HepG2 (cell line): ENCODE measurements at regions not wholly inside any gene's neighbourhood (a gene's known extent, or its start where the extent isn't known, plus 50 kb on each side); places are given as distances from the start of the nearest gene placed in this dataset.

Source experiments
- ATAC-seq: fragments of 200-7000 bp; cut with Tn5 transposase; 3 replicates; pipeline ENCODE4 v1.9.1; 2020; ENCODE audit warnings: mild to moderate bottlenecking, moderate library complexity
- BruUV-seq: library from RNA; stranded (reverse); fragments of 400-500 nt; replicated peaks from 2 replicates; lab custom pipeline; 2021; lab: Mats Ljungman, UMichigan
- CTCF ChIA-PET: fragments of 300-600 bp; formaldehyde crosslinking; extraction: SDS; loops from one replicate; lab custom pipeline; 2021; ENCODE audit warnings: low total read pairs, inconsistent platforms, low intra/inter-chr PET ratio; lab: Yijun Ruan, JAX
- POLR2A ChIA-PET: fragments of 350-600 bp; sonication (Branson Sonifier 250); formaldehyde crosslinking; loops from one replicate; lab custom pipeline; 2020; ENCODE audit warnings: antibody characterized with exemption, inconsistent platforms; lab: Yijun Ruan, JAX
- DNase-seq: peaks from one replicate; pipeline ENCODE4 v3.0.0-alpha.2; 2015; ENCODE audit warnings: low spot score
- FAIRE-seq: peaks from 3 replicates; lab custom pipeline; 2011; peaks lifted over from hg19 to GRCh38; lab: Jason Lieb, UNC
- H2AFZ ChIP-seq: one replicate; pipeline ENCODE4 v1.6.1; 2011; ENCODE audit warnings: low read length, inconsistent platforms
- H3K27ac ChIP-seq: fragments of 300-600 bp; 3 replicates; pipeline ENCODE4 v1.8.0; 2011; ENCODE audit warnings: mixed run types, mild to moderate bottlenecking, mixed read lengths, low read length, inconsistent platforms; ENCODE audit not compliant: insufficient read depth; ENCODE audit errors: extremely low read length
- H3K27me3 ChIP-seq, 2 experiments: fragments of 200-600 bp in 1 of 2; 2 replicates in 1 of 2; 3 replicates in 1 of 2; pipeline versions ENCODE4 v1.6.0 to v1.8.0; 2011; ENCODE audit warnings: low read length in 2 of 2, mild to moderate bottlenecking in 2 of 2, moderate library complexity in 2 of 2, inconsistent platforms in 1 of 2; ENCODE audit not compliant: insufficient read depth in 2 of 2, control insufficient read depth in 1 of 2
- H3K36me3 ChIP-seq, 2 experiments: fragments of 200-600 bp in 1 of 2; replicated peaks in 1 of 2; 2 replicates in 1 of 2; 3 replicates in 1 of 2; pipeline versions ENCODE4 v1.5.1 to v1.8.0; 2011; ENCODE audit warnings: low read length in 2 of 2, inconsistent platforms in 1 of 2; ENCODE audit not compliant: insufficient read depth in 2 of 2, control insufficient read depth in 1 of 2
- H3K4me1 ChIP-seq: 2 replicates; pipeline ENCODE4 v1.5.1; 2012; ENCODE audit warnings: low read length, inconsistent platforms; ENCODE audit not compliant: insufficient read depth
- H3K4me2 ChIP-seq: 2 replicates; pipeline ENCODE4 v1.6.0; 2011; ENCODE audit warnings: low read depth, low read length, inconsistent platforms
- H3K4me3 ChIP-seq, 3 experiments: fragments of 200-600 bp in 1 of 3; sonication (generic), shearing (Covaris generic) in 1 of 3; replicated peaks in 1 of 3; 2 replicates each; pipeline ENCODE4 v1.5.1; 2011 to 2016; ENCODE audit warnings: low read length in 3 of 3, inconsistent platforms in 2 of 3, low read depth in 2 of 3, mild to moderate bottlenecking in 2 of 3, control low read depth in 1 of 3, mixed read lengths in 1 of 3; ENCODE audit not compliant: insufficient read depth in 1 of 3
- H3K79me2 ChIP-seq: one replicate; pipeline ENCODE4 v1.6.1; 2011; ENCODE audit warnings: low read length, inconsistent platforms; ENCODE audit not compliant: insufficient read depth
- H3K9ac ChIP-seq: 2 replicates; pipeline ENCODE4 v1.6.0; 2011; ENCODE audit warnings: mild to moderate bottlenecking, low read depth, low read length, inconsistent platforms; ENCODE audit not compliant: insufficient read depth
- H3K9me3 ChIP-seq: 2 replicates; pipeline ENCODE4 v1.5.1; 2012; ENCODE audit warnings: mild to moderate bottlenecking, low read length
- H4K20me1 ChIP-seq: 2 replicates; pipeline ENCODE4 v1.6.0; 2011; ENCODE audit warnings: inconsistent platforms, mild to moderate bottlenecking, low read length, moderate library complexity; ENCODE audit not compliant: insufficient read depth
- CREM ChIP-seq, 2 experiments: sonication (generic) in 1 of 2; formaldehyde crosslinking in 1 of 2; IDR thresholded peaks; 2 replicates each; pipeline versions ENCODE4 v1.4.0 to v1.6.1; 2016 to 2020; ENCODE audit warnings: antibody characterized with exemption in 1 of 2, mild to moderate bottlenecking in 1 of 2, missing genetic modification reagents in 1 of 2
- GZF1 ChIP-seq: sonication (generic); formaldehyde crosslinking; IDR thresholded peaks from 2 replicates; pipeline ENCODE4 v1.5.1; 2020; ENCODE audit warnings: mild to moderate bottlenecking, missing genetic modification reagents
- PAX8 ChIP-seq: sonication (generic); formaldehyde crosslinking; IDR thresholded peaks from 2 replicates; pipeline ENCODE4 v1.8.0; 2022; ENCODE audit warnings: mild to moderate bottlenecking, missing genetic modification reagents, borderline replicate concordance
- PRDM15 ChIP-seq: sonication (generic); formaldehyde crosslinking; IDR thresholded peaks from 2 replicates; pipeline ENCODE4 v1.4.0; 2020; ENCODE audit warnings: missing genetic modification reagents
- PRDM4 ChIP-seq: sonication (generic); formaldehyde crosslinking; IDR thresholded peaks from 2 replicates; pipeline ENCODE4 v1.9.0; 2021; ENCODE audit warnings: missing genetic modification reagents, borderline replicate concordance
- RFXAP ChIP-seq: sonication (generic); formaldehyde crosslinking; IDR thresholded peaks from 2 replicates; pipeline ENCODE4 v1.4.0; 2020; ENCODE audit warnings: missing genetic modification reagents, borderline replicate concordance
- SALL1 ChIP-seq: sonication (generic); formaldehyde crosslinking; IDR thresholded peaks from 2 replicates; pipeline ENCODE4 v1.8.0; 2022; ENCODE audit warnings: mild to moderate bottlenecking, missing genetic modification reagents
- SIN3B ChIP-seq: fragments of 150-350 bp; IDR thresholded peaks from 2 replicates; pipeline ENCODE4 v1.6.1; 2014; ENCODE audit warnings: low read length
- TCF12 ChIP-seq, 2 experiments: fragments of 450-650 bp in 1 of 2; sonication (generic) in 1 of 2; formaldehyde crosslinking in 1 of 2; IDR thresholded peaks; 2 replicates each; pipeline versions ENCODE4 v1.6.1 to v1.8.0; 2017 to 2022; ENCODE audit warnings: antibody characterized with exemption in 1 of 2, mild to moderate bottlenecking in 1 of 2, missing genetic modification reagents in 1 of 2, moderate library complexity in 1 of 2
- TERF1 ChIP-seq: sonication (generic); formaldehyde crosslinking; IDR thresholded peaks from 2 replicates; pipeline ENCODE4 v1.8.0; 2022; ENCODE audit warnings: mild to moderate bottlenecking, missing genetic modification reagents, moderate library complexity
- TFE3 ChIP-seq: IDR thresholded peaks from 2 replicates; pipeline ENCODE4 v1.6.1; 2016
- WGBS: methylation state at CpG from one replicate; pipeline ENCODE4 v1.1.6; 2017; ENCODE audit warnings: low lambda C conversion rate; 5-methylcytosine and 5-hydroxymethylcytosine counted together
- in situ Hi-C: cut with HindIII; loops from 2 replicates; pipeline ENCODE4 v1.10.0; 2017; ENCODE audit warnings: low pct_unique_long_range_greater_than_20kb; ENCODE audit not compliant: extremely low pct_ligation_motif_present
- intact Hi-C: fragments of 100-400 bp; cut with micrococcal nuclease; formaldehyde crosslinking; loops from one replicate; pipeline ENCODE4 v1.10.0; 2022; ENCODE audit not compliant: unreplicated experiment

- TF ChIP-seq CREM (IDR thresholded peaks at IDR 0.05), result no peak
- TF ChIP-seq CREM (CRISPR knock-in tag; IDR thresholded peaks at IDR 0.05), result no peak
- no peak for TF ChIP-seq TCF12 (IDR thresholded peaks at IDR 0.05)
- no peak for TF ChIP-seq TCF12 (CRISPR knock-in tag; IDR thresholded peaks at IDR 0.05)
- no peak for TF ChIP-seq SALL1 (CRISPR knock-in tag)
- no peak for TF ChIP-seq RFXAP (CRISPR knock-in tag)
- TF ChIP-seq PRDM15, result no peak
- no peak for TF ChIP-seq TFE3 (CRISPR knock-in tag)
- no peak for TF ChIP-seq TERF1 (CRISPR knock-in tag)
- no peak for TF ChIP-seq PRDM4 (CRISPR knock-in tag)
- no peak for TF ChIP-seq GZF1 (CRISPR knock-in tag)
- no peak for TF ChIP-seq SIN3B
- no peak for TF ChIP-seq PAX8 (CRISPR knock-in tag)
- H2AFZ ChIP-seq, result no peak overlapping the region
- H4K20me1 ChIP-seq, result no peaks in the 10 kb centered on the region
- no peaks in the 10 kb centered on the region for H3K9me3 ChIP-seq
- DNase-seq, result no peak
- H3K4me3 ChIP-seq, result no peak overlapping the region
- no peak overlapping the region for H3K27ac ChIP-seq
- intact Hi-C loops (no loop called here), in situ Hi-C loops (no loop called here)
- WGBS, result 12% methylated on average over 6 of the region's 6 CpGs
- no peaks in the 10 kb centered on the region for H3K27me3 ChIP-seq
- ATAC-seq, result no peak
- H3K4me1 ChIP-seq, result no peaks in the 10 kb centered on the region
- ChIA-PET CTCF (no interaction called here), POLR2A (no interaction called here)
- no peaks in the 10 kb centered on the region for H3K36me3 ChIP-seq
- no peak for FAIRE-seq
- BruUV-seq, result no TSS peak
- H3K9ac ChIP-seq, result no peak overlapping the region
- H3K79me2 ChIP-seq, result no peaks in the 10 kb centered on the region
- no peak overlapping the region for H3K4me2 ChIP-seq
Observed at GRCh38 chr4:137794764-137795254, 262.5 kb upstream of the PCDH18 start.
